Keratinocyte (primary cell): ENCODE measurements at regions not wholly inside any gene's neighbourhood (a gene's known extent, or its start where the extent isn't known, plus 50 kb on each side); places are given as distances from the start of the nearest gene placed in this dataset.

Experiments
- DNase-seq: peaks from one replicate; pipeline ENCODE4 v3.0.0-alpha.2; 2011; ENCODE audit warnings: low read depth, missing footprints, low spot score
- FAIRE-seq: peaks from 2 replicates; lab custom pipeline; 2011; peaks lifted over from hg19 to GRCh38; lab: Jason Lieb, UNC
- H2AFZ ChIP-seq: 2 replicates; pipeline ENCODE4 v1.6.0; 2012; ENCODE audit warnings: low read length, control low read depth, inconsistent platforms; ENCODE audit not compliant: control insufficient read depth
- H3K27ac ChIP-seq: 2 replicates; pipeline ENCODE4 v1.5.1; 2011; ENCODE audit warnings: low read length; ENCODE audit not compliant: control insufficient read depth, insufficient read depth
- H3K27me3 ChIP-seq: 3 replicates; pipeline ENCODE4 v1.6.0; 2011; ENCODE audit warnings: low read length; ENCODE audit not compliant: control insufficient read depth, insufficient read depth; ENCODE audit errors: extremely low read depth
- H3K36me3 ChIP-seq, 2 experiments: 2 replicates in 1 of 2; 3 replicates in 1 of 2; pipeline ENCODE4 v1.5.1; 2011; ENCODE audit warnings: low read length in 2 of 2, mild to moderate bottlenecking in 1 of 2; ENCODE audit not compliant: control insufficient read depth in 2 of 2, insufficient read depth in 2 of 2; ENCODE audit errors: extremely low read depth in 1 of 2
- H3K4me1 ChIP-seq: 3 replicates; pipeline ENCODE4 v1.5.1; 2011; ENCODE audit warnings: low read length; ENCODE audit not compliant: control insufficient read depth, insufficient read depth; ENCODE audit errors: extremely low read depth
- H3K4me2 ChIP-seq: 3 replicates; pipeline ENCODE4 v1.6.0; 2011; ENCODE audit warnings: low read depth, low read length; ENCODE audit not compliant: control insufficient read depth, insufficient read depth; ENCODE audit errors: extremely low read depth
- H3K4me3 ChIP-seq, 3 experiments: fragments of 200-600 bp in 1 of 3; sonication (generic) in 1 of 3; 2 replicates in 2 of 3; 3 replicates in 1 of 3; pipeline ENCODE4 v1.5.1; 2011 to 2016; ENCODE audit warnings: low read length in 3 of 3, mild to moderate bottlenecking in 3 of 3, control low read depth in 2 of 3, inconsistent platforms in 1 of 3, low read depth in 1 of 3, mixed read lengths in 1 of 3, mixed run types in 1 of 3, moderate library complexity in 1 of 3; ENCODE audit not compliant: control insufficient read depth in 2 of 3, insufficient read depth in 2 of 3; ENCODE audit errors: extremely low read depth in 1 of 3
- H3K79me2 ChIP-seq: 2 replicates; pipeline ENCODE4 v1.6.0; 2012; ENCODE audit warnings: low read length; ENCODE audit not compliant: control insufficient read depth, insufficient read depth
- H3K9ac ChIP-seq: 3 replicates; pipeline ENCODE4 v1.6.0; 2011; ENCODE audit warnings: low read length; ENCODE audit not compliant: control insufficient read depth, insufficient read depth; ENCODE audit errors: extremely low read depth
- H3K9me1 ChIP-seq: 3 replicates; pipeline ENCODE4 v1.6.0; 2011; ENCODE audit warnings: low read length; ENCODE audit not compliant: control insufficient read depth, insufficient read depth; ENCODE audit errors: extremely low read depth
- H3K9me3 ChIP-seq: 2 replicates; pipeline ENCODE4 v1.5.1; 2012; ENCODE audit warnings: low read depth, low read length; ENCODE audit not compliant: control insufficient read depth
- H4K20me1 ChIP-seq: 3 replicates; pipeline ENCODE4 v1.6.0; 2011; ENCODE audit warnings: low read length; ENCODE audit not compliant: control insufficient read depth, insufficient read depth; ENCODE audit errors: extremely low read depth
- EZH2 ChIP-seq: IDR thresholded peaks from one replicate; pipeline ENCODE4 v1.6.1; 2012; ENCODE audit warnings: inconsistent platforms, mild to moderate bottlenecking, low read length, moderate library complexity
- dilution Hi-C: fragments of 300-500 bp; cut with MboI; formaldehyde crosslinking; loops from one replicate; pipeline ENCODE4 v1.7.0; 2020; ENCODE audit warnings: low sequenced_read_pairs; ENCODE audit not compliant: extremely low pct_ligation_motif_present
- TF ChIP-seq, protein P1 (sequence below), 3 experiments: IDR thresholded peaks in 1 of 3; conservative IDR thresholded peaks in 1 of 3; optimal IDR thresholded peaks in 1 of 3; 2 replicates in 2 of 3; 3 replicates in 1 of 3; pipeline versions ENCODE3 to v1.5.1; 2011; ENCODE audit warnings: low read length in 3 of 3, mild to moderate bottlenecking in 3 of 3, moderate library complexity in 2 of 3, control low read depth in 1 of 3, inconsistent platforms in 1 of 3; ENCODE audit not compliant: insufficient read depth in 2 of 3; ENCODE audit errors: extremely low read depth in 1 of 3

DNA sequence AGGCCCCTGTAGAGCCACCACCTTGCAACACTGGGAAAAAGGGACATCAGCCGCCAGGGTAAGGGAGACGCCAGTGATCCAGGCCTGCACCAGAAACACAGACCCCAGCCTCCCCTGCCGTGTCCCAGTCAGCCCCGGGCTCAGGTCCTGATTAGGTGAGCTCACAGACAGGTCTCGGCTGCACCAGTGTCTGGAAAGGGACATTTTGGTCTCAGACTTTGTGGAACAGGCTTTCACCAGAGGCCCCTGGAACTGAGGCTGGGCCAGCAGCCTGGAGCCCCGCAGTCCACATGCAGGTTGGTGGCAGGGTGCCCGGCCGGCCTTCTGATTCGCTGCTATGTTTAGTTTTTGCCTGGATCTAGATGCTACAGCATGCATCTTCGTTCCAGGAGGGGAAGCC is 369.0 kb upstream of the IRX4 start:
- Histone ChIP-seq H3K9me1 (no peaks in the 10 kb centered on the region), H3K9me3 (no peaks in the 10 kb centered on the region), H3K4me3 (no peak overlapping the region), H3K4me1 (no peaks in the 10 kb centered on the region), H4K20me1 (no peaks in the 10 kb centered on the region), H3K79me2 (no peaks in the 10 kb centered on the region), H3K27me3 (no peaks in the 10 kb centered on the region), H2AFZ (no peak overlapping the region), H3K36me3 (no peaks in the 10 kb centered on the region), H3K4me2 (no peak overlapping the region), H3K9ac (no peak overlapping the region), H3K27ac (no peak overlapping the region)
- no peak for TF ChIP-seq EZH2
- TF ChIP-seq, protein P1, sequence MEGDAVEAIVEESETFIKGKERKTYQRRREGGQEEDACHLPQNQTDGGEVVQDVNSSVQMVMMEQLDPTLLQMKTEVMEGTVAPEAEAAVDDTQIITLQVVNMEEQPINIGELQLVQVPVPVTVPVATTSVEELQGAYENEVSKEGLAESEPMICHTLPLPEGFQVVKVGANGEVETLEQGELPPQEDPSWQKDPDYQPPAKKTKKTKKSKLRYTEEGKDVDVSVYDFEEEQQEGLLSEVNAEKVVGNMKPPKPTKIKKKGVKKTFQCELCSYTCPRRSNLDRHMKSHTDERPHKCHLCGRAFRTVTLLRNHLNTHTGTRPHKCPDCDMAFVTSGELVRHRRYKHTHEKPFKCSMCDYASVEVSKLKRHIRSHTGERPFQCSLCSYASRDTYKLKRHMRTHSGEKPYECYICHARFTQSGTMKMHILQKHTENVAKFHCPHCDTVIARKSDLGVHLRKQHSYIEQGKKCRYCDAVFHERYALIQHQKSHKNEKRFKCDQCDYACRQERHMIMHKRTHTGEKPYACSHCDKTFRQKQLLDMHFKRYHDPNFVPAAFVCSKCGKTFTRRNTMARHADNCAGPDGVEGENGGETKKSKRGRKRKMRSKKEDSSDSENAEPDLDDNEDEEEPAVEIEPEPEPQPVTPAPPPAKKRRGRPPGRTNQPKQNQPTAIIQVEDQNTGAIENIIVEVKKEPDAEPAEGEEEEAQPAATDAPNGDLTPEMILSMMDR (optimal IDR thresholded peaks at IDR 0.05 in 1 of 3, IDR thresholded peaks at IDR 0.05 in 1 of 3, conservative IDR thresholded peaks at IDR 0.05 in 1 of 3; ENCODE audit: extremely low read depth in 1 of 3, insufficient read depth in 2 of 3, low read length in 3 of 3): no peak
- dilution Hi-C loops: no loop called here
- DNase-seq (no peak), FAIRE-seq (no peak)

DNA sequence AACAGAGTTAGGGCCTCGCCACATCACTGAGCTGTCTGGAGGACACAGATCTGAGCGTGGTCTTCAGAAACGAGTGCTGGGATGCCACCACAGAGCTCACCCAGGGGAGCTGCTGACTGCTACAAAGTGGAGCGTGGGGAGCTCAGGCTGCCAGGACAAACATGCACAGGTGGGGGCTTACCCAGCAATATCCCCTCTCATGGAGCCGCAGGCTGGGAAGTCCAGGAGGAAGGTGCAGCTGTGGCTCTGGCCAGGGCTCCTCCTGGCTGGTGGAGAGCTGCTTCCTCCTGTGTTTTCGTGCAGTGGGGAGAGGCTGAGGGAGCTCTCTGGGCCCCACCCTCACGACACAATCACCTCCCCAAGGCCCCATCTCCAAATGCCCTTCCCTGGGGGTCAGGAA is 368.6 kb upstream of the IRX4 start:
- Histone ChIP-seq H3K9me1 (no peaks in the 10 kb centered on the region), H3K4me1 (no peaks in the 10 kb centered on the region), H3K9me3 (no peaks in the 10 kb centered on the region), H3K79me2 (no peaks in the 10 kb centered on the region), H2AFZ (no peak overlapping the region), H4K20me1 (no peaks in the 10 kb centered on the region), H3K9ac (no peak overlapping the region), H3K27ac (no peak overlapping the region), H3K4me2 (no peak overlapping the region), H3K4me3 (no peak overlapping the region), H3K27me3 (no peaks in the 10 kb centered on the region), H3K36me3 (no peaks in the 10 kb centered on the region)
- dilution Hi-C loops: no loop called here
- no peak for DNase-seq
- no peak for TF ChIP-seq EZH2
- TF ChIP-seq, protein P1 (optimal IDR thresholded peaks at IDR 0.05 in 1 of 3, IDR thresholded peaks at IDR 0.05 in 1 of 3, conservative IDR thresholded peaks at IDR 0.05 in 1 of 3; ENCODE audit: extremely low read depth in 1 of 3, insufficient read depth in 2 of 3, low read length in 3 of 3): no peak
- no peak for FAIRE-seq
